Stimulated activated CD4-positive, alpha-beta T cell treated with anti-CD3 and anti-CD28 coated beads, Interleukin-1b, Interleukin-23, amount 100 ng/mL, for 1 hour (primary cell): ENCODE measurements at regions not wholly inside any gene's neighbourhood (a gene's known extent, or its start where the extent isn't known, plus 50 kb on each side); places are given as distances from the start of the nearest gene placed in this dataset.

Experiments used
- DNase-seq, 2 donors: peaks; one replicate each; pipeline ENCODE4 v3.0.0-alpha.2; 2020; ENCODE audit warnings: low read depth in 2 of 2

- no peak for DNase-seq
These were observed 150.8 kb downstream of the TLE3 start for GRCh38 chr15:69946870-69947269.

- no peak for DNase-seq
These were observed 150.3 kb downstream of the TLE3 start for GRCh38 chr15:69947394-69947793.

- DNase-seq: no peak
These were observed 148.2 kb downstream of the TLE3 start for GRCh38 chr15:69949485-69949884.

- DNase-seq: no peak
These were observed 146.3 kb downstream of the TLE3 start for GRCh38 chr15:69951256-69951897.

GRCh38 chr15:69951898-69952555 lies 145.7 kb downstream of the TLE3 start:
- no peak for DNase-seq

GRCh38 chr15:69953051-69953450 lies 144.7 kb downstream of the TLE3 start:
- DNase-seq: no peak

GRCh38 chr15:69953816-69954215 lies 143.9 kb downstream of the TLE3 start:
- no peak for DNase-seq

GRCh38 chr15:69954666-69955065 lies 143.1 kb downstream of the TLE3 start:
- no peak for DNase-seq

- no peak for DNase-seq
These were observed 142.3 kb downstream of the TLE3 start for GRCh38 chr15:69955240-69955894.

GRCh38 chr15:69956417-69956816 lies 141.3 kb downstream of the TLE3 start:
- DNase-seq: no peak

GRCh38 chr15:69957175-69957574 lies 140.5 kb downstream of the TLE3 start:
- no peak for DNase-seq

GRCh38 chr15:69958496-69959084 lies 139.1 kb downstream of the TLE3 start:
- DNase-seq: no peak

- DNase-seq: no peak
These were observed 135.2 kb downstream of the TLE3 start for GRCh38 chr15:69962561-69962960.

GRCh38 chr15:69963385-69963784 lies 134.3 kb downstream of the TLE3 start:
- DNase-seq: no peak

GRCh38 chr15:69971771-69972170 lies 125.9 kb downstream of the TLE3 start:
- DNase-seq: no peak

GRCh38 chr15:69972436-69972835 lies 125.3 kb downstream of the TLE3 start:
- no peak for DNase-seq

GRCh38 chr15:69973102-69973714 lies 124.5 kb downstream of the TLE3 start:
- no peak for DNase-seq

- DNase-seq: no peak
These were observed 123.8 kb downstream of the TLE3 start for GRCh38 chr15:69973880-69974279.

- no peak for DNase-seq
These were observed 123.4 kb downstream of the TLE3 start for GRCh38 chr15:69974321-69974720.

GRCh38 chr15:69976366-69976994 lies 121.2 kb downstream of the TLE3 start:
- peak; percentile 3 to 7 for DNase-seq

GRCh38 chr15:69978603-69979002 lies 119.1 kb downstream of the TLE3 start:
- no peak for DNase-seq

- DNase-seq: no peak
These were observed 118.5 kb downstream of the TLE3 start for GRCh38 chr15:69979262-69979661.
